SIG-M5 (cell line): ENCODE measurements at regions not wholly inside any gene's neighbourhood (a gene's known extent, or its start where the extent isn't known, plus 50 kb on each side); places are given as distances from the start of the nearest gene placed in this dataset.
"Not testable (repeated sequence)": the region's sequence is repeated elsewhere in the genome, so short reads cannot be mapped to it uniquely, and the experiment has no call there.

ENCODE experiments used
- DNase-seq: peaks from one replicate; lab custom pipeline; 2025; lab: John Stamatoyannopoulos, UW

GRCh38 chr2:40043641-40044040, 264.6 kb upstream of the THUMPD2 start:
- DNase-seq = no peak

- DNase-seq = no peak
These were observed 264.1 kb upstream of the THUMPD2 start for GRCh38 chr2:40043191-40043590.

GRCh38 chr2:40041422-40042382, 262.6 kb upstream of the THUMPD2 start:
- DNase-seq = peak; percentile 28

- DNase-seq = no peak
These were observed 260.5 kb upstream of the THUMPD2 start for GRCh38 chr2:40039549-40039948.

- no peak for DNase-seq
These were observed 259.6 kb upstream of the THUMPD2 start for GRCh38 chr2:40038646-40039045.

GRCh38 chr2:40037303-40037702, 258.2 kb upstream of the THUMPD2 start:
- peak; percentile 71 for DNase-seq

GRCh38 chr2:40036241-40036640, 257.2 kb upstream of the THUMPD2 start:
- no peak for DNase-seq

- DNase-seq = no peak
These were observed 255.7 kb upstream of the THUMPD2 start for GRCh38 chr2:40034801-40035200.

GRCh38 chr2:40034198-40034597, 255.1 kb upstream of the THUMPD2 start:
- DNase-seq = no peak

GRCh38 chr2:40033781-40034180, 254.7 kb upstream of the THUMPD2 start:
- no peak for DNase-seq

GRCh38 chr2:40032650-40033319, 253.7 kb upstream of the THUMPD2 start:
- no peak for DNase-seq

GRCh38 chr2:40030456-40030975, 251.5 kb upstream of the THUMPD2 start:
- DNase-seq = no peak

- peak; percentile 46 for DNase-seq
These were observed 249.9 kb upstream of the THUMPD2 start for GRCh38 chr2:40028792-40029488.

- DNase-seq = no peak
These were observed 248.9 kb upstream of the THUMPD2 start for GRCh38 chr2:40027968-40028367.

GRCh38 chr2:40025276-40025675, 246.2 kb upstream of the THUMPD2 start:
- not testable (repeated sequence) for DNase-seq

- no peak for DNase-seq
These were observed 241.9 kb upstream of the THUMPD2 start for GRCh38 chr2:40020997-40021396.

- DNase-seq = no peak
These were observed 237.3 kb upstream of the THUMPD2 start for GRCh38 chr2:40016151-40016885.

GRCh38 chr2:40013962-40014361, 234.9 kb upstream of the THUMPD2 start:
- not testable (repeated sequence) for DNase-seq

- no peak for DNase-seq
These were observed 225.3 kb upstream of the THUMPD2 start for GRCh38 chr2:40004336-40004735.

GRCh38 chr2:40002339-40002738, 223.3 kb upstream of the THUMPD2 start:
- no peak for DNase-seq

GRCh38 chr2:39999864-40000263, 220.8 kb upstream of the THUMPD2 start:
- DNase-seq = no peak

- DNase-seq = no peak
These were observed 219.6 kb upstream of the THUMPD2 start for GRCh38 chr2:39998617-39999016.
